GM23248 (cell line): ENCODE measurements at regions not wholly inside any gene's neighbourhood (a gene's known extent, or its start where the extent isn't known, plus 50 kb on each side); places are given as distances from the start of the nearest gene placed in this dataset.

Experiments
- DNase-seq: peaks from one replicate; pipeline ENCODE4 v3.0.0-alpha.2; 2015
- H2AFZ ChIP-seq: fragments of 200-600 bp; sonication (generic); 2 replicates; pipeline ENCODE4 v1.6.1; 2016; ENCODE audit warnings: antibody characterized with exemption
- H3F3A ChIP-seq: fragments of 200-600 bp; sonication (generic); 2 replicates; pipeline ENCODE4 v1.6.1; 2016; ENCODE audit warnings: mild to moderate bottlenecking, antibody characterized with exemption, mixed run types; ENCODE audit not compliant: insufficient read depth
- H3K27ac ChIP-seq: fragments of 200-600 bp; sonication (generic); 2 replicates; pipeline ENCODE4 v1.5.1; 2016; ENCODE audit warnings: mild to moderate bottlenecking
- H3K27me3 ChIP-seq: fragments of 200-600 bp; sonication (generic); replicated peaks from 2 replicates; pipeline ENCODE4 v1.6.1; 2016; ENCODE audit warnings: mild to moderate bottlenecking; ENCODE audit not compliant: insufficient read depth
- H3K36me3 ChIP-seq: fragments of 200-600 bp; sonication (generic); 2 replicates; pipeline ENCODE4 v1.6.1; 2016; ENCODE audit warnings: low read depth, mild to moderate bottlenecking
- H3K4me1 ChIP-seq: fragments of 200-600 bp; sonication (generic); 2 replicates; pipeline ENCODE4 v1.6.1; 2016; ENCODE audit warnings: mild to moderate bottlenecking; ENCODE audit not compliant: insufficient read depth
- H3K4me2 ChIP-seq: fragments of 200-600 bp; sonication (generic); one replicate; pipeline ENCODE4 v1.6.1; 2016; ENCODE audit warnings: mild to moderate bottlenecking; ENCODE audit not compliant: unreplicated experiment
- H3K4me3 ChIP-seq: fragments of 200-600 bp; sonication (generic); 2 replicates; pipeline ENCODE4 v1.5.1; 2016; ENCODE audit warnings: mild to moderate bottlenecking
- H3K79me2 ChIP-seq: fragments of 200-600 bp; sonication (generic); 2 replicates; pipeline ENCODE4 v1.6.1; 2016; ENCODE audit warnings: mild to moderate bottlenecking; ENCODE audit not compliant: insufficient read depth
- H3K9ac ChIP-seq: fragments of 200-600 bp; sonication (generic); 2 replicates; pipeline ENCODE4 v1.6.1; 2016; ENCODE audit warnings: mild to moderate bottlenecking
- H3K9me2 ChIP-seq: fragments of 200-600 bp; sonication (generic); 2 replicates; pipeline ENCODE4 v1.6.1; 2016; ENCODE audit warnings: mixed run types, mild to moderate bottlenecking, moderate library complexity; ENCODE audit not compliant: insufficient read depth
- H3K9me3 ChIP-seq: fragments of 200-600 bp; sonication (generic); one replicate; pipeline ENCODE4 v1.6.1; 2017; ENCODE audit warnings: low read depth
- H4K20me1 ChIP-seq: fragments of 200-600 bp; sonication (generic); 2 replicates; pipeline ENCODE4 v1.6.0; 2016; ENCODE audit not compliant: insufficient read depth
- EZH2 ChIP-seq: fragments of 200-600 bp; sonication (generic); IDR thresholded peaks from 2 replicates; pipeline ENCODE4 v1.6.1; 2018; ENCODE audit warnings: antibody characterized with exemption, mild to moderate bottlenecking; ENCODE audit not compliant: insufficient read depth, poor library complexity, severe bottlenecking
- EZH2phosphoT487 ChIP-seq: fragments of 200-600 bp; sonication (generic); IDR thresholded peaks from 2 replicates; pipeline ENCODE4 v1.6.1; 2018; ENCODE audit warnings: antibody characterized with exemption, moderate library complexity, mild to moderate bottlenecking, low read depth; ENCODE audit not compliant: insufficient read depth
- WGBS, 2 experiments: methylation state at CpG; one replicate each; pipeline ENCODE4 v1.1.6; 2015 to 2017; ENCODE audit warnings: low lambda C conversion rate in 2 of 2, low coverage in 1 of 2; ENCODE audit errors: missing lambda C conversion rate in 2 of 2; 5-methylcytosine and 5-hydroxymethylcytosine counted together
- in situ Hi-C: fragments of 300-500 bp; cut with MboI; formaldehyde crosslinking; loops from 2 replicates; pipeline ENCODE4 v1.15.0; 2020

DNA sequence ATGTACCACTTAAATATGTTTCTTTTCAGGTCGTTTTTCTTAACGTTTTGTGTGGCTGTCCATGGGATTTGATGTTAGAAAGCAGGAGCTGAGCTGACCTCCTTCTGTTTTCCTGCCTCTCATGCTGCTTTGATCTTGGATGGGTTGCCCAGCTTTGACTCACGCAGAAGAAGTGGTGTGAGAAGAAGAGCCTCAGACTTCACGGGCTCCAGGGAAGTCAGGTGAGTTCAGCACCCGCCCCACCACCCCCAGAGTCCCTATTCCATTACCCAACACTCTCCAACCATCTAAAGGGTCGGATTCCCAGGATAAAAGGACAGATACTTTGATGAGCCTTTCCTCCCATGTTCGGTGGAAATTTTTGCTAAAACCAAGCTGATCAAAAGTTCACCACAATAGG lies 373.4 kb downstream of the IRX2 start:
- no peak overlapping the region for H2AFZ ChIP-seq
- no peaks in the 10 kb centered on the region for H3K27me3 ChIP-seq
- no peak overlapping the region for H3K9ac ChIP-seq
- no peaks in the 10 kb centered on the region for H3K79me2 ChIP-seq
- no peak overlapping the region for H3K4me2 ChIP-seq
- no peaks in the 10 kb centered on the region for H3K36me3 ChIP-seq
- H3K4me1 ChIP-seq = no peaks in the 10 kb centered on the region
- DNase-seq = no peak
- TF ChIP-seq EZH2phosphoT487 (no peak), EZH2 (no peak)
- no peaks in the 10 kb centered on the region for H4K20me1 ChIP-seq
- 2 to 4% methylated on average over 7 of the region's 7 CpGs for WGBS, 2 experiments
- in situ Hi-C loops = no loop called here
- H3F3A ChIP-seq = no peaks in the 10 kb centered on the region
- no peak overlapping the region for H3K27ac ChIP-seq
- no peaks in the 10 kb centered on the region for H3K9me3 ChIP-seq
- no peak overlapping the region for H3K4me3 ChIP-seq
- no peaks in the 10 kb centered on the region for H3K9me2 ChIP-seq

DNA sequence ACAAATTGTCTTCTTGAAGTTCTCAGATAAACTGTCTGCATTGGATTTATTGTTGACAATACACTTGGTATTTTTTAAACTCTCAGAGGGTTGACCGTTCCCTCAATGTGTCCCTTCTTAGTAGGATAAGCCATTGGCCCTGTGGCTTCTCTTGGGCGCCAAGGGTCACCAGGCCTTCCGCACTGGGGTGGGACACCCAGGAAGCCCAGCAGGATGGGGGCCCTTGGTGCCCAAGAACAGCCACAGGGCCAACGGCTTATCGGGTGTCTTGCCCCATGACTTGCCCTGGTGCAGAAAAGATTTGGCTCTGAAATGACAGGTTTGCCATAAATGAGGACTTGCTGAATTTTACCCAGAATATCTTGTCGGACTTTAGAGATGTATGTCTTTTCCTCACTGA lies 375.0 kb downstream of the IRX2 start:
- Histone ChIP-seq H3F3A (no peaks in the 10 kb centered on the region), H4K20me1 (no peaks in the 10 kb centered on the region), H3K4me1 (no peaks in the 10 kb centered on the region), H3K27me3 (no peaks in the 10 kb centered on the region), H3K27ac (no peak overlapping the region), H3K9me2 (no peaks in the 10 kb centered on the region), H3K9ac (no peak overlapping the region), H3K36me3 (no peaks in the 10 kb centered on the region), H3K9me3 (no peaks in the 10 kb centered on the region), H3K4me3 (no peak overlapping the region), H3K4me2 (no peak overlapping the region), H2AFZ (no peak overlapping the region), H3K79me2 (no peaks in the 10 kb centered on the region)
- 34 to 43% methylated on average over 6 of the region's 6 CpGs for WGBS, 2 experiments
- no peak for DNase-seq
- in situ Hi-C loops = no loop called here
- TF ChIP-seq EZH2phosphoT487 = no peak
- TF ChIP-seq EZH2 = no peak

DNA sequence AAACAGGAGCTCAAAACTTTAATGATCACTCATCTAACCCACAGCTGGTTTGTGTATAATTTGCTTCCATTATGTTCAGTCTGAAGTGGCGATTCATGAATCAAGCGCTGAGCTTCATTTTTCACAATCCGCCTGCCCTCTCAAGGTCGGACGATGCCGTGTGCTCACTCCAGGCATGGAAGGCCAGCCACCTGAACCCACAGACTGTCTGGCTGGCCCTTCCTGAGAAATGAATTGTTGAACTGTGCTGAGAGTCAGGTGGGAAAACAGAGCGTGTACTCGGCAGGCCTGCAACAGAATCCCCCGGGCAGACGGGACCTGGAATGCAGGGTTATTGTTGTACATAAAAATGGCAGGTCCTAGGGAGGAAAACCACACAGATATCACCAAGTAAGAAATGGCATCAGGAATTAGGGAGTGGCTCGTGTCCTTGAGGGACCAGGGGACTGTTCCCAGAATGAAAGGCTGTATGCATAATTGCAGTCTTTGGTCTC lies 375.7 kb downstream of the IRX2 start:
- no peaks in the 10 kb centered on the region for H3K27me3 ChIP-seq
- in situ Hi-C loops = no loop called here
- H3K36me3 ChIP-seq = no peaks in the 10 kb centered on the region
- no peak for DNase-seq
- H4K20me1 ChIP-seq = no peaks in the 10 kb centered on the region
- no peaks in the 10 kb centered on the region for H3F3A ChIP-seq
- H2AFZ ChIP-seq = no peak overlapping the region
- H3K4me2 ChIP-seq = no peak overlapping the region
- TF ChIP-seq EZH2phosphoT487 (no peak), EZH2 (no peak)
- H3K9ac ChIP-seq = no peak overlapping the region
- WGBS, 2 experiments = 60 to 66% methylated on average over 11 of the region's 11 CpGs
- no peaks in the 10 kb centered on the region for H3K79me2 ChIP-seq
- no peak overlapping the region for H3K4me3 ChIP-seq
- H3K9me3 ChIP-seq = no peaks in the 10 kb centered on the region
- no peak overlapping the region for H3K27ac ChIP-seq
- H3K4me1 ChIP-seq = no peaks in the 10 kb centered on the region
- H3K9me2 ChIP-seq = no peaks in the 10 kb centered on the region

DNA sequence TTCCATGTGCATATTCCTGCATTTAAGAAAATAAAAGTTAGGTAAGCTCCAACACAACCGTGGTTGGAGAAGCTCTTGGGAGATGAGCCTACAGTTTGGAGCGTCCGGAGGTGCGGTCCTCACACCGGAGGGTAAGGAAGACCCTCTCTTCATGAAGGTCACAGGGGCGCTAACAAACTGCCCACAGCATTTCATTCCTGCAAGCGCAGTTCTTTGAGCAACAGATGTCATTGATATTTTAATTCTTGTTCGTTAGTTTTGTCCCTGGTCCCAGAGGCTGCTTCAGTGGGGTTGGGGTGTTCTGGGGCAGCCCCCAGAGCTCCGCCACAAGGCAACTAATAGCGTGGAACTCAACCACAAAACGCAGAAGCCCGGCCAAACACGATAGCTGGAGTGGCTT lies 376.2 kb downstream of the IRX2 start:
- no peaks in the 10 kb centered on the region for H4K20me1 ChIP-seq
- no peaks in the 10 kb centered on the region for H3F3A ChIP-seq
- H2AFZ ChIP-seq = no peak overlapping the region
- no peaks in the 10 kb centered on the region for H3K79me2 ChIP-seq
- H3K27me3 ChIP-seq = no peaks in the 10 kb centered on the region
- no peak for TF ChIP-seq EZH2phosphoT487
- no peak for TF ChIP-seq EZH2
- no peaks in the 10 kb centered on the region for H3K9me2 ChIP-seq
- no peak overlapping the region for H3K9ac ChIP-seq
- no peak for DNase-seq
- WGBS, 2 experiments = 43 to 46% methylated on average over 13 of the region's 13 CpGs
- no peaks in the 10 kb centered on the region for H3K9me3 ChIP-seq
- no peaks in the 10 kb centered on the region for H3K4me1 ChIP-seq
- H3K36me3 ChIP-seq = no peaks in the 10 kb centered on the region
- no peak overlapping the region for H3K4me2 ChIP-seq
- in situ Hi-C loops = no loop called here
- H3K27ac ChIP-seq = no peak overlapping the region
- H3K4me3 ChIP-seq = no peak overlapping the region

DNA sequence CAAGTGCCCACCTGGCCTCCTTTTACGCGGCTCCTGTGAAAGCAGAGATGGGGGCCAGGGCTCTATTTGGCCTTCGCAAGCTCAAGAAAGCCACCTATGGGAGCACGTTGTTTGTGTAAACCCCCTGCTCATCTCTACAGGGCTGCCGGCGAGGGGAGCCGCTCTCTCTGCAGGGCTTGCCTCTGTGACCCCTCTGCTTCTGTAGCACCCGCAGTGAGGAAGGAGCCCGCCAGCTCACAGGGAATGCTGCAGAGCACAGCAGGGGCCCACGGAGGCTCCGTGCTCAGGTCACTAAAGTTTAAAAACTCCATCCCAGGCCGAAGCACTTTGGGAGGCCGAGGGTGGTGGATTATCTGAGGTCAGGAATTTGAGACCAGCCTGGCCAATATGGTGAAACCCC lies 376.8 kb downstream of the IRX2 start:
- no peaks in the 10 kb centered on the region for H3K4me1 ChIP-seq
- no peaks in the 10 kb centered on the region for H3K9me2 ChIP-seq
- no peak for TF ChIP-seq EZH2
- H4K20me1 ChIP-seq = no peaks in the 10 kb centered on the region
- H2AFZ ChIP-seq = no peak overlapping the region
- no peaks in the 10 kb centered on the region for H3K27me3 ChIP-seq
- H3K4me2 ChIP-seq = no peak overlapping the region
- H3K9me3 ChIP-seq = no peaks in the 10 kb centered on the region
- no peak overlapping the region for H3K9ac ChIP-seq
- H3F3A ChIP-seq = no peaks in the 10 kb centered on the region
- no peak overlapping the region for H3K27ac ChIP-seq
- no peak overlapping the region for H3K4me3 ChIP-seq
- in situ Hi-C loops = no loop called here
- DNase-seq = no peak
- WGBS, 2 experiments = 54 to 60% methylated on average over 13 of the region's 13 CpGs
- no peaks in the 10 kb centered on the region for H3K79me2 ChIP-seq
- no peaks in the 10 kb centered on the region for H3K36me3 ChIP-seq
